Type B pancreatic cell (in vitro differentiated cells): ENCODE measurements at regions not wholly inside any gene's neighbourhood (a gene's known extent, or its start where the extent isn't known, plus 50 kb on each side); places are given as distances from the start of the nearest gene placed in this dataset.

Experiments
- DNase-seq: peaks from one replicate; pipeline ENCODE4 v3.0.0; 2021; ENCODE audit warnings: mixed read lengths; ENCODE audit not compliant: unreplicated experiment; ENCODE audit errors: extremely low spot score
- H3K27ac Mint-ChIP-seq: 2 replicates; pipeline ENCODE4 v1.8.0; 2021; ENCODE audit warnings: mild to moderate bottlenecking, mixed read lengths
- H3K27me3 Mint-ChIP-seq: 2 replicates; pipeline ENCODE4 v1.8.0; 2021; ENCODE audit warnings: mixed read lengths
- H3K36me3 Mint-ChIP-seq: 2 replicates; pipeline ENCODE4 v1.8.0; 2021; ENCODE audit warnings: mixed read lengths
- H3K4me1 Mint-ChIP-seq: one replicate; pipeline ENCODE4 v1.8.0; 2021; ENCODE audit warnings: mixed read lengths; ENCODE audit not compliant: unreplicated experiment
- H3K4me3 Mint-ChIP-seq: 2 replicates; pipeline ENCODE4 v1.8.0; 2021; ENCODE audit warnings: mild to moderate bottlenecking, mixed read lengths
- H3K9me3 Mint-ChIP-seq: 2 replicates; pipeline ENCODE4 v1.8.0; 2021; ENCODE audit warnings: mixed read lengths
- CTCF ChIP-seq: fragments of 200-600 bp; sonication (generic); conservative IDR thresholded peaks from 2 replicates; pipeline ENCODE4 v1.5.0; 2021; ENCODE audit warnings: antibody characterized with exemption, mild to moderate bottlenecking

DNA sequence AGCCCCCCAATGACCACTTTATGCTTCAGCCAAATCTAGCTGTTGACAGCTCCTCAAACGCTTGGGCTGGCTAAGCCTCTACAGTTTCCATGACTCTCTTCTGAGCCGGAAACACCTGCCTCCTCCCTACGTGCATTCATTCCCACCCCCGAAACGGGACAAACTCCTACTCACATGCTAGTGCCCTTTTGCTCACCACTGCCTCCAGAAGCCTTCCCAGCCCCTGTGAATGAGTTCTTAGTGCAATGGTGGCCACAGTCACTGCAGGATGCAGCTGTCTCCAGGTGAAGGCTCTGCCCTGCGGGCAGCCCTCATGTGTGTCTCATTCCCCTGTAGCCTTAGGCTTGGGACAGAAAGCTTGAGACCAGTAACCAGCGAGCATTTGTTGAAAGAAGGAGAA is 68.8 kb upstream of the DAB2IP start:
- Mint-ChIP-seq H3K4me3 (peak overlapping the region; percentile 30), H3K27ac (peak overlapping the region; percentile 62), H3K36me3 (no peaks in the 10 kb centered on the region), H3K9me3 (no peaks in the 10 kb centered on the region), H3K4me1 (peaks cover 50% of the 10 kb centered on the region), H3K27me3 (peaks cover 17% of the 10 kb centered on the region)
- DNase-seq = no peak
- no peak for TF ChIP-seq CTCF

- Mint-ChIP-seq H3K27ac (peak overlapping the region; percentile 62), H3K9me3 (no peaks in the 10 kb centered on the region), H3K4me3 (no peak overlapping the region), H3K4me1 (peaks cover 46% of the 10 kb centered on the region), H3K27me3 (peaks cover 28% of the 10 kb centered on the region), H3K36me3 (no peaks in the 10 kb centered on the region)
- no peak for TF ChIP-seq CTCF
- DNase-seq = no peak
Observed at GRCh38 chr9:121584421-121584820, 67.0 kb upstream of the DAB2IP start.

DNA sequence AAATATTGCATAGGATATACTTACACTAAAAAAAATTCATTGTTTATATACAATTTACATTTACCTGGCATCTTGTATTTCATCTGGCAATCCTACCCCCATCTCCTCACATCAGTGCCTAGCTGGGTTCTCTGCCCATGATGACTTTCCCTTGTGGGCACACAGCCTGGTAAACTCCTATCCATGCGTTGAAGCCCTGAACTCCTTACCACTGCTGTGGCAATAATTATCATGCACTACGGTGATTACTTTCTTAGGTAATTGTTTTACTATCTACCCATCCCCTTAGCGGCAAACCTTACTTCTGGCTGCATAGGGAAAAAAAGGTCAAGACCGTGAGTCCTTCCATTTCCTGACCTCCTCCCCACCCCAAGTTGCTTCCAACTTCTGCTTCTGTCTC is 63.6 kb upstream of the DAB2IP start:
- H3K36me3 Mint-ChIP-seq = peaks cover 4% of the 10 kb centered on the region
- H3K27me3 Mint-ChIP-seq = peaks cover 35% of the 10 kb centered on the region
- H3K9me3 Mint-ChIP-seq = no peaks in the 10 kb centered on the region
- H3K4me3 Mint-ChIP-seq = no peak overlapping the region
- no peak overlapping the region for H3K27ac Mint-ChIP-seq
- TF ChIP-seq CTCF = no peak
- DNase-seq = no peak
- H3K4me1 Mint-ChIP-seq = peaks cover 28% of the 10 kb centered on the region

- Mint-ChIP-seq H3K4me1 (peaks cover 22% of the 10 kb centered on the region), H3K36me3 (peaks cover 4% of the 10 kb centered on the region), H3K27ac (no peak overlapping the region), H3K4me3 (no peak overlapping the region), H3K9me3 (no peaks in the 10 kb centered on the region), H3K27me3 (peaks cover 35% of the 10 kb centered on the region)
- TF ChIP-seq CTCF = no peak
- DNase-seq = no peak
Observed at GRCh38 chr9:121589986-121590385, 61.4 kb upstream of the DAB2IP start.

- Mint-ChIP-seq H3K36me3 (peaks cover 4% of the 10 kb centered on the region), H3K27me3 (peaks cover 35% of the 10 kb centered on the region), H3K4me3 (no peak overlapping the region), H3K27ac (no peak overlapping the region), H3K4me1 (peaks cover 8% of the 10 kb centered on the region), H3K9me3 (no peaks in the 10 kb centered on the region)
- no peak for DNase-seq
- TF ChIP-seq CTCF = no peak
Observed at GRCh38 chr9:121592265-121592664, 59.2 kb upstream of the DAB2IP start.

DNA sequence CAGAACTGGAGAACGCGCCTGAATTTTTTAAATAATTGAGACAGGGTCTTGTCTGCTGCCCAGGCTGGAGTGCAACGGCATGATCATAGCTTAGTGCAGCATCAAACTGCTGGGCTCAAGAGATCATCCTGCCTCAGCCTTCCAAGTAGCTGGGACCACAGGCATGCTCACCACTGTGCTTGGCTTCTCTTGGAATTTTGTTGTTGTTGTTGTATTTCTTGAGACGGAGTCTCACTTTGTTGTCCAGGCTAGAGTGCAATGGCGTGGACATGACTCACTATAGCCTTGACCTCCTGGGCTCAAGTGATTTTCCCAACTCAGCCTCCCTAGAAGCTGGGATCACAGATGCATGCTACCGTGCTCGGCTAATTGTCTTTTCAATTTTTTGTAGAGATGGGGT is 58.4 kb upstream of the DAB2IP start:
- Mint-ChIP-seq H3K27ac (no peak overlapping the region), H3K9me3 (no peaks in the 10 kb centered on the region), H3K36me3 (peaks cover 4% of the 10 kb centered on the region), H3K27me3 (peaks cover 29% of the 10 kb centered on the region), H3K4me1 (peaks cover 10% of the 10 kb centered on the region), H3K4me3 (no peak overlapping the region)
- no peak for DNase-seq
- TF ChIP-seq CTCF = no peak
